Pulmonary artery endothelial cell (primary cell): ENCODE measurements at regions not wholly inside any gene's neighbourhood (a gene's known extent, or its start where the extent isn't known, plus 50 kb on each side); places are given as distances from the start of the nearest gene placed in this dataset.
"Not testable (repeated sequence)": the region's sequence is repeated elsewhere in the genome, so short reads cannot be mapped to it uniquely, and the experiment has no call there.

Experiments used
- DNase-seq: peaks from one replicate; pipeline ENCODE4 v3.0.0-alpha.2; 2011; ENCODE audit warnings: low read depth, low spot score

DNA sequence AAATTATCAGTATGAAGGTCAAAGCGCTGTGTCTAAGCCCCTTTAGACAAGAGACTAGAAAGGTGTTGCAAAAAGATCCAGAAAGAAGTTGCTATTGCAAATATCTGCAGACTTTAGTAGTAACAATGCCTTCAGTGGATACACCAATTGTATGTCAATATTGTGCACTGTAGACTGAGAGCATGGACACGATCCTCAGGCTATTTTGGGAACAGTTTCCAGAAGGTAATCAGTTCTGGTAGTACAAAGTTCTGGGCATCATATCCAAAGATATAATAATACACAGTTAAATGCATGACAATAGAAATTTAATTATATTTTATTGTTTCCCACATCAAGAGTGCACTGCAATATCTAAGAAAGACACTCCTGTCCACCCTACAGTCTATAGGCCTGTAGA, 84.1 kb upstream of the LUZP2 start:
- DNase-seq = no peak

DNA sequence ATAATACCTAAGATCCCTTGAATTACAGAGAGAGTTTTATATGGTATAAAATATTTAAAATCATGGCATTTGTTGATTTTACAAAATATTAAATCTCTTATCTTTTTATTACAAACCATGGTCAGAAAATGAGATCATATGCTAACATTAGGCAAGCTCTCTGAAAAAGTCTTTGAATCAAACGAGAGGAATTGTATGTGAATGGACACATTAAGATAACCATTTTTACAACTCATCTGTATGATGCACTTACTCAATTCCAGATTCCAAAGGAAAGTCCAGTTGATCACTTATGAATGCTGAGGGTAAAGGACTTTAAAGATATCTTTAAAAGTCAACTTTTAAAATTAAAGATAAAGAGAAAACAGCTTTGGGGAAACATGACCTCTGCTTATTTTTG, 83.5 kb upstream of the LUZP2 start:
- no peak for DNase-seq

GRCh38 chr11:24415955-24416636, 80.8 kb upstream of the LUZP2 start:
- not testable (repeated sequence) for DNase-seq

GRCh38 chr11:24421766-24422165, 75.1 kb upstream of the LUZP2 start:
- no peak for DNase-seq

GRCh38 chr11:24422376-24422775, 74.5 kb upstream of the LUZP2 start:
- DNase-seq = no peak

DNA sequence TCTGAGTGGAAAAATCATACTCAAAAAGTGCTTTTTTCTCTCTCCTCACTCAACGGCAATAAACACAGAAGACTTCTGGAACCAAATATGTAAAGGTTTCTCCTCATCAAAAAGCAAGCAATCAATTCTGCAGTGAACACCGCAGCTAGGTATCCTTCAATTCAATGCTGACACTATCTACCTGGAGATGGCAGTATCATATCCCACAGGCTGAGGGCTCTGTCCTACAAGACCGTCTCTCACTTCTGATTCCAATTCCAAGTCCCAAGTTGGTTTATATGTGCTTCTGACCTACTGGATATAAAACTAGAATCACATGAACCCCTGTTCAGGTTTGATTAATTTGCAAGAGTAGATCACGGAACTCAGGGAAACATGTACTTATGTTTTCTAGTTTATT, 59.7 kb upstream of the LUZP2 start:
- DNase-seq = no peak
